HG03575 (cell line): ENCODE measurements at regions not wholly inside any gene's neighbourhood (a gene's known extent, or its start where the extent isn't known, plus 50 kb on each side); places are given as distances from the start of the nearest gene placed in this dataset.
"Not testable (repeated sequence)": the region's sequence is repeated elsewhere in the genome, so short reads cannot be mapped to it uniquely, and the experiment has no call there.

Experiments
- ATAC-seq: cut with Tn5 transposase; IDR thresholded peaks from one replicate; pipeline ENCODE4 v1.9.1; 2021; ENCODE audit not compliant: unreplicated experiment, insufficient number of reproducible peaks, low FRiP score; ENCODE audit errors: extremely low read depth

GRCh38 chr5:60457233-60457632 is 242.7 kb downstream of the DEPDC1B start:
- ATAC-seq = no peak

- ATAC-seq = no peak
These were observed 244.4 kb downstream of the DEPDC1B start for GRCh38 chr5:60455589-60455988.

- not testable (repeated sequence) for ATAC-seq
These were observed 245.7 kb downstream of the DEPDC1B start for GRCh38 chr5:60454277-60454676.

GRCh38 chr5:60453186-60453976 is 246.6 kb downstream of the DEPDC1B start:
- no peak for ATAC-seq

- no peak for ATAC-seq
These were observed 251.4 kb downstream of the DEPDC1B start for GRCh38 chr5:60448600-60448999.

GRCh38 chr5:60447488-60447920 is 252.5 kb downstream of the DEPDC1B start:
- ATAC-seq = no peak

GRCh38 chr5:60446917-60447316 is 253.0 kb downstream of the DEPDC1B start:
- ATAC-seq = no peak

GRCh38 chr5:60445921-60446320 is 254.0 kb downstream of the DEPDC1B start:
- ATAC-seq = no peak

GRCh38 chr5:60445427-60445826 is 254.5 kb downstream of the DEPDC1B start:
- no peak for ATAC-seq

- no peak for ATAC-seq
These were observed 255.2 kb downstream of the DEPDC1B start for GRCh38 chr5:60444661-60445360.

- ATAC-seq = no peak
These were observed 260.4 kb downstream of the DEPDC1B start for GRCh38 chr5:60439552-60439951.

- no peak for ATAC-seq
These were observed 262.7 kb downstream of the DEPDC1B start for GRCh38 chr5:60437308-60437707.

GRCh38 chr5:60436518-60436917 is 263.4 kb downstream of the DEPDC1B start:
- ATAC-seq = peak; percentile 85

- no peak for ATAC-seq
These were observed 264.2 kb downstream of the DEPDC1B start for GRCh38 chr5:60435808-60436207.

GRCh38 chr5:60426189-60426588 is 273.8 kb downstream of the DEPDC1B start:
- ATAC-seq = not testable (repeated sequence)

GRCh38 chr5:60420773-60421172 is 279.2 kb downstream of the DEPDC1B start:
- not testable (repeated sequence) for ATAC-seq

GRCh38 chr5:60417500-60418181 is 282.3 kb downstream of the DEPDC1B start:
- no peak for ATAC-seq

GRCh38 chr5:60415443-60415842 is 284.5 kb downstream of the DEPDC1B start:
- ATAC-seq = no peak

- no peak for ATAC-seq
These were observed 289.5 kb downstream of the DEPDC1B start for GRCh38 chr5:60410427-60410826.

- ATAC-seq = no peak
These were observed 295.8 kb downstream of the DEPDC1B start for GRCh38 chr5:60404171-60404570.
